Epithelial cell of proximal tubule (primary cell): ENCODE measurements at regions not wholly inside any gene's neighbourhood (a gene's known extent, or its start where the extent isn't known, plus 50 kb on each side); places are given as distances from the start of the nearest gene placed in this dataset.
"Not testable (repeated sequence)": the region's sequence is repeated elsewhere in the genome, so short reads cannot be mapped to it uniquely, and the experiment has no call there.

ENCODE experiments used
- DNase-seq: peaks from one replicate; pipeline ENCODE4 v3.0.0-alpha.2; 2011; ENCODE audit warnings: low read depth
- H3K4me3 ChIP-seq: 2 replicates; pipeline ENCODE4 v1.5.1; 2011; ENCODE audit warnings: low read depth, mild to moderate bottlenecking, low read length
- TF ChIP-seq, protein P1 (sequence below): conservative IDR thresholded peaks from 2 replicates; pipeline ENCODE4 v1.5.1; 2012; ENCODE audit warnings: low read depth, mild to moderate bottlenecking, low read length

GRCh38 chr3:153634683-153635082, 472.7 kb downstream of the RAP2B start:
- DNase-seq = no peak
- H3K4me3 ChIP-seq = no peak overlapping the region
- TF ChIP-seq, protein P1, sequence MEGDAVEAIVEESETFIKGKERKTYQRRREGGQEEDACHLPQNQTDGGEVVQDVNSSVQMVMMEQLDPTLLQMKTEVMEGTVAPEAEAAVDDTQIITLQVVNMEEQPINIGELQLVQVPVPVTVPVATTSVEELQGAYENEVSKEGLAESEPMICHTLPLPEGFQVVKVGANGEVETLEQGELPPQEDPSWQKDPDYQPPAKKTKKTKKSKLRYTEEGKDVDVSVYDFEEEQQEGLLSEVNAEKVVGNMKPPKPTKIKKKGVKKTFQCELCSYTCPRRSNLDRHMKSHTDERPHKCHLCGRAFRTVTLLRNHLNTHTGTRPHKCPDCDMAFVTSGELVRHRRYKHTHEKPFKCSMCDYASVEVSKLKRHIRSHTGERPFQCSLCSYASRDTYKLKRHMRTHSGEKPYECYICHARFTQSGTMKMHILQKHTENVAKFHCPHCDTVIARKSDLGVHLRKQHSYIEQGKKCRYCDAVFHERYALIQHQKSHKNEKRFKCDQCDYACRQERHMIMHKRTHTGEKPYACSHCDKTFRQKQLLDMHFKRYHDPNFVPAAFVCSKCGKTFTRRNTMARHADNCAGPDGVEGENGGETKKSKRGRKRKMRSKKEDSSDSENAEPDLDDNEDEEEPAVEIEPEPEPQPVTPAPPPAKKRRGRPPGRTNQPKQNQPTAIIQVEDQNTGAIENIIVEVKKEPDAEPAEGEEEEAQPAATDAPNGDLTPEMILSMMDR = no peak

DNA sequence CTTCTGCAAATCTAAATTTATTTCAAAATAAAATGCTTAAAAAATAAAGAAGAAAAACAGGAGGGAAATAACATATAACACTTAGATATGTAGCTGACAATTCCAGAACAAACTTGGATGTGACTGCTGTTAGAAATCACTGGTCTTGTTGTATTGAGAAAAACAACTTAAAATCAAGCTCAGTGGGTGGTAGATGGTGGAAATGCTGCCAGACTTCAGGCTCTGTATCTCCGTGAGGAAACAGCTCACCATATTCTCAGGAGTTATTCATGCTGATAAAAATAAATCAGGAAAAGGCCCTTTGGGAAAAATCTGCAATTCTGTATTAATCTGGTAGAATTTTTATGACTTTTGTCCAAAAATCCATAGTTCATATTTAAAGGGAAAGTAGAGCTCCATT, 477.6 kb downstream of the RAP2B start:
- TF ChIP-seq, protein P1 = no peak

GRCh38 chr3:153640689-153641665, 479.0 kb downstream of the RAP2B start:
- DNase-seq = no peak
- H3K4me3 ChIP-seq = no peak overlapping the region
- TF ChIP-seq, protein P1 = no peak

More for the DNA sequence above, 477.6 kb downstream of the RAP2B start:
- H3K4me3 ChIP-seq = no peak overlapping the region
- DNase-seq = no peak

- not testable (repeated sequence) for DNase-seq, H3K4me3 ChIP-seq
Observed at GRCh38 chr3:153642576-153642975, 478.6 kb upstream of the ARHGEF26 start.

DNA sequence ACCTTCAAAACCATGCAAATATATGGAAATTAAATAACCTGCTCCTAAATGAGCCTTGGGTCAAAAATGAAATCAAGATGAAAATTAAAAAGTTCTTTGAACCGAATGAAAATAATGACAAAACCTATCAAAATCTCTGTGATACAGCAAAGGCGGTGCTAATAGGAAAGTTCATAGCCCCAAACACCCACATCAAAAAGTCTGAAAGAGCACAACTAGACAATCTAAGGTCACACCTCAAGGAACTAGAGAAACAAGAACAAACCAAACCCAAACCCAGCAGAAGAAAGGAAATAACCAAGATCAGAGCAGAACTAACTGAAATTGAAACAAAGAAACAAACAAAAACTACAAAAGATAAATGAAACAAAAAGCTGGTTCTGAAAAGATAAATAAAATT, 477.7 kb upstream of the ARHGEF26 start:
- not testable (repeated sequence) for H3K4me3 ChIP-seq, DNase-seq

DNA sequence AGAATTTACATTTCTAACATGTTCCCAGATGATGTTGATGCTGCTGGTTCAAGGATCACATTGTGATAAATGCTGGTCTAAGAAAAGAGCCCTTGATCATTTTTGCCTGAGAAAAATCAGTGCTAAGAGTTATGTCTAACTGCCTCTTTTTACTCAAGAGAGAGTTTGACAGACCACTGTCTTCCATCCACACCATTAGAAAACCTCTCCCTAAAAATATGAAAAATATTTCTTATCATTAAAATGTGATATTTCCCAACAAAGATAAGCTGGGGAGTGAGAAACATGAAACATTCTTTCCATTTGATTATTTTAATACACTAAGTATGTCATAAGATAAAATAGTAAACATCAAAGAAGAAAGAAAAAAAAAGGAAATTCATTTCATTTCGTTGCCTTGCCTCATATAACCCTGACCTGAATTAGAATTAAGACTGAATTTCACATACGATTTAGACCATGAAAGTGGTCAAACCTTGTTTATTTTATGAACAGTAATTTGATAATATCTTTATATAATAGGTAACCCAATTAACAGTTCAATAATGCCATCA, 471.8 kb upstream of the ARHGEF26 start:
- DNase-seq = no peak
- H3K4me3 ChIP-seq = no peak overlapping the region
- TF ChIP-seq, protein P1 = no peak

DNA sequence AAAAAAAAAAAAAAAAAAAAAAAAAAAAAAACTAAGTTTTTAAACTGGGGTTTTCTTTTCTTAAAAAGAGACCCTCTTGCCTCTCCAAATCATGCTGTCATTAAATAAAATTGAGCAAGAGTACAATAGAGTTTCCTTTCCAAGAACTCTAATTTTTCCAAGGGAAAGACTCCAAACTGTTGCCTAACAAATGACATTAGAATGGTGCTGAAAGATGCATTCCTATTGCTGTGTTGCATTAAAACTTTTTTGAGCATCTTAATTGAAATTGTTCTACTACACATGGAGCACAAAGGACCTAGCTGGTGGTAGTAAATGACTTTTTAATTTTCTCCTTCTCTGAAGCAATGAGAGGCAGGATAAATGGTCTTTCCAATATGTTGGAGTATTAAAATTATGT, 469.1 kb upstream of the ARHGEF26 start:
- no peak overlapping the region for H3K4me3 ChIP-seq
- DNase-seq = no peak
- TF ChIP-seq, protein P1 = no peak

DNA sequence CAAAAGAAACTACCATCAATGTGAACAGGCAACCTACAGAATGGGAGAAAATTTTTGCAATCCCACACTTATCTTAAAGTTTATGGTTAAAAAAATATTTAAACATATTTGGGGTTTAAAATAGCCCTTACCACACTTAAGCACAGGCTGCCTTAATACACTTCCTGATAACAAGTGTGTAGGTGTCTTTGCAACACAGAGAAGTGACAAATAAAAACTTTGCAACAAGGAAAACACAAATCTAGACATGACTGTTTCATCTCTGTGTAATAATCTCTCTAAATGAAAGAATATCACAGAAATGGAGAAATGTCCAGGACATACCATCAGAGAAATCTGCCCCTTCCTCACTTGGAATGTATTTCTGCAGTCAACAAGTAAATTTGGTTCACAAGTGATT, 464.1 kb upstream of the ARHGEF26 start:
- TF ChIP-seq, protein P1 = no peak
- no peak for DNase-seq
- no peak overlapping the region for H3K4me3 ChIP-seq
